ENCODE measurements at regions not wholly inside any gene's neighbourhood (a gene's known extent, or its start where the extent isn't known, plus 50 kb on each side); places are given as distances from the start of the nearest gene placed in this dataset.

DNA sequence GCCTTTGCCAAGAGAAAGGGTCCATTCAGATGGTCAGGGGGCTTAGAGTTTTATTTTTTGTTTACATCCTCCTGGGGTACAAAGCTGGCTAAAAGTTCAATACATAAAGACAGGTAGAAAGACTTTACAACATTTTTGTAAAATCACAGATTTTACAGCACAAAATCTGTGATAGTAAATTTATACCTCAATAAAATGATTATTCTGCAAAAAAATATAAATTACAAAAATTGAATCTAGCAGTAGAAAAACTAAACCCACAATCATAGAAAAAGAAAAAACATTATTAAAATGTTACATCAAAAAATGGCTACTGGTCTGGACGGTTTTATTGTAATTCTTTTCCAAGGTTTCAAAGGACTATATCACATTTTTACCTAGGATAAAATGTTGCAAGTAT is 674.2 kb upstream of the CHAC2 start:
- TF ChIP-seq, protein P1, sequence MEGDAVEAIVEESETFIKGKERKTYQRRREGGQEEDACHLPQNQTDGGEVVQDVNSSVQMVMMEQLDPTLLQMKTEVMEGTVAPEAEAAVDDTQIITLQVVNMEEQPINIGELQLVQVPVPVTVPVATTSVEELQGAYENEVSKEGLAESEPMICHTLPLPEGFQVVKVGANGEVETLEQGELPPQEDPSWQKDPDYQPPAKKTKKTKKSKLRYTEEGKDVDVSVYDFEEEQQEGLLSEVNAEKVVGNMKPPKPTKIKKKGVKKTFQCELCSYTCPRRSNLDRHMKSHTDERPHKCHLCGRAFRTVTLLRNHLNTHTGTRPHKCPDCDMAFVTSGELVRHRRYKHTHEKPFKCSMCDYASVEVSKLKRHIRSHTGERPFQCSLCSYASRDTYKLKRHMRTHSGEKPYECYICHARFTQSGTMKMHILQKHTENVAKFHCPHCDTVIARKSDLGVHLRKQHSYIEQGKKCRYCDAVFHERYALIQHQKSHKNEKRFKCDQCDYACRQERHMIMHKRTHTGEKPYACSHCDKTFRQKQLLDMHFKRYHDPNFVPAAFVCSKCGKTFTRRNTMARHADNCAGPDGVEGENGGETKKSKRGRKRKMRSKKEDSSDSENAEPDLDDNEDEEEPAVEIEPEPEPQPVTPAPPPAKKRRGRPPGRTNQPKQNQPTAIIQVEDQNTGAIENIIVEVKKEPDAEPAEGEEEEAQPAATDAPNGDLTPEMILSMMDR (IDR thresholded peaks at IDR 0.05; ENCODE audit: poor library complexity): no peak
- TF ChIP-seq EZH2 (IDR thresholded peaks at IDR 0.05; ENCODE audit: borderline replicate concordance): no peak
